Testis (tissue), 2 donors: ENCODE measurements at regions not wholly inside any gene's neighbourhood (a gene's known extent, or its start where the extent isn't known, plus 50 kb on each side); places are given as distances from the start of the nearest gene placed in this dataset.

ENCODE experiments used
- DNase-seq: peaks from one replicate; pipeline ENCODE4 v3.0.0-alpha.2; 2019
- H3K27ac ChIP-seq, 2 donors: fragments of 200-600 bp; sonication (generic); one replicate each; pipeline ENCODE4 v1.5.1; 2019
- H3K27me3 ChIP-seq: fragments of 200-600 bp; sonication (generic); one replicate; pipeline ENCODE4 v1.5.1; 2019
- H3K36me3 ChIP-seq: fragments of 200-600 bp; sonication (generic); one replicate; pipeline ENCODE4 v1.5.1; 2017; ENCODE audit warnings: low read depth; ENCODE audit errors: missing control alignments
- H3K4me1 ChIP-seq: fragments of 200-600 bp; sonication (generic); one replicate; pipeline ENCODE4 v1.5.1; 2019
- H3K4me3 ChIP-seq, 2 donors: fragments of 200-600 bp; sonication (generic); one replicate each; pipeline ENCODE4 v1.5.1; 2017 to 2019
- H3K9me3 ChIP-seq: fragments of 200-600 bp; sonication (generic); one replicate; pipeline ENCODE4 v1.5.1; 2017
- CTCF ChIP-seq, 3 experiments: fragments of 450-650 bp in 2 of 3; fragments of 200-600 bp in 1 of 3; sonication (generic) in 1 of 3; IDR thresholded peaks; one replicate each; pipeline ENCODE4 v1.5.1; 2016 to 2019; ENCODE audit warnings: antibody characterized with exemption in 3 of 3, mild to moderate bottlenecking in 2 of 3, moderate library complexity in 1 of 3
- POLR2A ChIP-seq: fragments of 450-650 bp; IDR thresholded peaks from one replicate; pipeline ENCODE4 v1.6.1; 2017; ENCODE audit warnings: antibody characterized with exemption, mild to moderate bottlenecking, moderate library complexity
- WGBS, 2 donors: methylation state at CpG; one replicate each; pipeline ENCODE4 v1.1.5; 2018; 5-methylcytosine and 5-hydroxymethylcytosine counted together
- intact Hi-C: fragments of 100-400 bp; cut with DNase I; formaldehyde crosslinking; loops from one replicate; pipeline ENCODE4 v1.15.1; 2023; ENCODE audit warnings: low total_unique reads

GRCh38 chr5:163908253-163908652 lies 402.8 kb downstream of the MAT2B start:
- Histone ChIP-seq H3K9me3 (no peaks in the 10 kb centered on the region), H3K27ac (no peak overlapping the region), H3K27me3 (no peaks in the 10 kb centered on the region), H3K36me3 (no peaks in the 10 kb centered on the region), H3K4me1 (no peaks in the 10 kb centered on the region), H3K4me3 (no peak overlapping the region)
- intact Hi-C loops, result no loop called here
- no peak for DNase-seq
- TF ChIP-seq POLR2A, result no peak
- TF ChIP-seq CTCF (IDR thresholded peaks at IDR 0.05), result no peak
- 70 to 73% methylated on average over 3 of the region's 3 CpGs for WGBS, 2 donors

GRCh38 chr5:163910226-163910625 lies 404.8 kb downstream of the MAT2B start:
- Histone ChIP-seq H3K9me3 (no peaks in the 10 kb centered on the region), H3K27ac (no peak overlapping the region), H3K27me3 (no peaks in the 10 kb centered on the region), H3K36me3 (no peaks in the 10 kb centered on the region), H3K4me3 (no peak overlapping the region), H3K4me1 (no peaks in the 10 kb centered on the region)
- 94 to 100% methylated on average over 1 of the region's 1 CpG for WGBS, 2 donors
- intact Hi-C loops, result no loop called here
- no peak for DNase-seq
- no peak for TF ChIP-seq CTCF (IDR thresholded peaks at IDR 0.05)
- TF ChIP-seq POLR2A, result no peak

- TF ChIP-seq CTCF (IDR thresholded peaks at IDR 0.05) (no peak), POLR2A (no peak)
- no peak overlapping the region for H3K27ac ChIP-seq
- no peaks in the 10 kb centered on the region for H3K36me3 ChIP-seq
- 88 to 93% methylated on average over 4 of the region's 4 CpGs for WGBS, 2 donors
- no peak overlapping the region for H3K4me3 ChIP-seq
- DNase-seq, result no peak
- no peaks in the 10 kb centered on the region for H3K9me3 ChIP-seq
- intact Hi-C loops, result no loop called here
- no peaks in the 10 kb centered on the region for H3K4me1 ChIP-seq
- H3K27me3 ChIP-seq, result no peaks in the 10 kb centered on the region
These were observed 406.6 kb downstream of the MAT2B start for GRCh38 chr5:163912046-163912445.

- WGBS, 2 donors, result 87 to 90% methylated on average over 3 of the region's 3 CpGs
- no peak for DNase-seq
- Histone ChIP-seq H3K9me3 (no peaks in the 10 kb centered on the region), H3K4me3 (no peak overlapping the region), H3K36me3 (no peaks in the 10 kb centered on the region), H3K27me3 (no peaks in the 10 kb centered on the region), H3K27ac (no peak overlapping the region), H3K4me1 (no peaks in the 10 kb centered on the region)
- intact Hi-C loops, result no loop called here
- TF ChIP-seq CTCF (IDR thresholded peaks at IDR 0.05) (no peak), POLR2A (no peak)
These were observed 408.1 kb downstream of the MAT2B start for GRCh38 chr5:163913548-163913947.

- H3K36me3 ChIP-seq, result no peaks in the 10 kb centered on the region
- 74 to 90% methylated on average over 3 to 5 of the region's 5 CpGs for WGBS, 2 donors
- DNase-seq, result no peak
- H3K27me3 ChIP-seq, result no peaks in the 10 kb centered on the region
- no peak overlapping the region for H3K4me3 ChIP-seq
- no peak overlapping the region for H3K27ac ChIP-seq
- H3K4me1 ChIP-seq, result no peaks in the 10 kb centered on the region
- no peaks in the 10 kb centered on the region for H3K9me3 ChIP-seq
- intact Hi-C loops, result no loop called here
- TF ChIP-seq POLR2A, result no peak
- no peak for TF ChIP-seq CTCF (IDR thresholded peaks at IDR 0.05)
These were observed 409.5 kb downstream of the MAT2B start for GRCh38 chr5:163914910-163915309.
